Heart left ventricle (tissue), 13 donors: ENCODE measurements at regions not wholly inside any gene's neighbourhood (a gene's known extent, or its start where the extent isn't known, plus 50 kb on each side); places are given as distances from the start of the nearest gene placed in this dataset.

Experiments
- CTCF ChIP-seq, 12 donors: fragments of 200-600 bp; sonication (generic) in 4 of 12; IDR thresholded peaks; one replicate each; pipeline versions ENCODE4 v1.5.0 to v1.8.0; 2018 to 2022; ENCODE audit warnings: antibody characterized with exemption in 12 of 12, mild to moderate bottlenecking in 5 of 12
- POLR2A ChIP-seq, 2 donors: fragments of 450-650 bp; IDR thresholded peaks; one replicate each; pipeline ENCODE4 v1.6.1; 2017; ENCODE audit warnings: antibody characterized with exemption in 2 of 2, mild to moderate bottlenecking in 2 of 2, moderate library complexity in 2 of 2
- donor health status: ischemic (EF 13 %, LVEDD 7.1; RV severe dilation, severe dysfunction).
- donor health status: DM: no; HTN: yes; CAD: no.
- donor health status: DM: no; HTN: no; CAD: no.
- donor health status: ischemic (EF 25% LVEDD 6.9; RV normal size, moderate dysfunction).
- donor health status: ischemic (EF 25% LVEDD 5.7; RV mildly dilated, moderate dysfunction).
- donor health status: ischemic (EF 35%, LVEDD 5.7; RV mildly dilated, moderate dysfunction).
- donor health status: nonischemic (EF 11% LVEDD 7.7; RV severe dilation, severe dysfunction).
- donor health status: DM: yes; HTN: yes; CAD: no.
- donor health status: PGD.
- donor health status: ischemic (EF 29% LVEDD 5.4; RV normal size, mild dysfunction).
- donor health status: nonischemic (EF 23%, LVEDD 6.1; RV moderate dilation, normal function).

GRCh38 chr17:56672195-56672594 lies 78.7 kb downstream of the NOG start:
- TF ChIP-seq CTCF (IDR thresholded peaks at IDR 0.05) = no peak
- TF ChIP-seq POLR2A (IDR thresholded peaks at IDR 0.05) = no peak
